HEK293 (cell line): ENCODE measurements at regions not wholly inside any gene's neighbourhood (a gene's known extent, or its start where the extent isn't known, plus 50 kb on each side); places are given as distances from the start of the nearest gene placed in this dataset.

Source experiments
- CTCF ChIA-PET: fragments of 350-600 bp; formaldehyde crosslinking; extraction: SDS; loops from one replicate; lab custom pipeline; 2021; ENCODE audit warnings: antibody characterized with exemption; lab: Yijun Ruan, JAX
- POLR2A ChIA-PET: fragments of 300-600 bp; formaldehyde crosslinking; extraction: SDS; loops from one replicate; lab custom pipeline; 2020; ENCODE audit warnings: antibody characterized with exemption, inconsistent platforms; lab: Yijun Ruan, JAX
- H3K27ac ChIP-seq: fragments of 200-500 bp; sonication (Bioruptor generic); 2 replicates; pipeline ENCODE4 v1.5.1; 2014; ENCODE audit warnings: low read depth, low read length, control low read depth, inconsistent platforms; ENCODE audit errors: extremely low read depth
- H3K36me3 ChIP-seq, 2 experiments: fragments of 200-500 bp in 1 of 2; sonication (Bioruptor generic) in 1 of 2; 1 replicate in 1 of 2; 2 replicates in 1 of 2; pipeline ENCODE4 v1.5.1; 2014 to 2017; ENCODE audit warnings: inconsistent platforms in 2 of 2, low read length in 2 of 2; ENCODE audit not compliant: control insufficient read depth in 2 of 2, insufficient read depth in 1 of 2
- H3K4me1 ChIP-seq: fragments of 200-500 bp; sonication (Bioruptor generic); 2 replicates; pipeline ENCODE4 v1.5.1; 2014; ENCODE audit warnings: mild to moderate bottlenecking, low read length, inconsistent platforms; ENCODE audit not compliant: control insufficient read depth, insufficient read depth
- H3K4me3 ChIP-seq: 2 replicates; pipeline ENCODE4 v1.5.1; 2011; ENCODE audit warnings: low read depth, mild to moderate bottlenecking, control low read depth, low read length, moderate library complexity
- H3K9me3 ChIP-seq: fragments of 200-500 bp; sonication (Bioruptor generic); 2 replicates; pipeline ENCODE4 v1.5.1; 2014; ENCODE audit warnings: low read depth, low read length, inconsistent platforms; ENCODE audit not compliant: control insufficient read depth, insufficient read depth
- GLI2 ChIP-seq: fragments of 450-650 bp; formaldehyde crosslinking; IDR thresholded peaks from 2 replicates; pipeline ENCODE4; 2017; ENCODE audit warnings: missing biosample characterization, missing genetic modification characterization, low read depth, borderline replicate concordance
- GLIS1 ChIP-seq: fragments of 450-650 bp; formaldehyde crosslinking; IDR thresholded peaks from 2 replicates; pipeline ENCODE4 v1.5.1; 2016; ENCODE audit warnings: missing biosample characterization, missing genetic modification characterization
- HOXD13 ChIP-seq: sonication (generic); formaldehyde crosslinking; IDR thresholded peaks from 2 replicates; pipeline ENCODE4 v1.8.0; 2022; ENCODE audit warnings: missing genetic modification reagents, borderline replicate concordance
- KLF8 ChIP-seq: fragments of 450-650 bp; formaldehyde crosslinking; IDR thresholded peaks from 2 replicates; pipeline ENCODE4 v1.5.1; 2016; ENCODE audit warnings: missing biosample characterization, missing genetic modification characterization
- PRDM6 ChIP-seq: fragments of 450-650 bp; formaldehyde crosslinking; IDR thresholded peaks from 2 replicates; pipeline ENCODE4 v1.5.1; 2017; ENCODE audit warnings: missing biosample characterization, missing genetic modification characterization
- RBAK ChIP-seq: fragments of 450-650 bp; formaldehyde crosslinking; IDR thresholded peaks from 2 replicates; pipeline ENCODE4 v1.5.1; 2016; ENCODE audit warnings: missing biosample characterization, missing genetic modification characterization
- REPIN1 ChIP-seq: fragments of 450-650 bp; formaldehyde crosslinking; IDR thresholded peaks from 2 replicates; pipeline ENCODE4 v1.5.1; 2017; ENCODE audit warnings: missing biosample characterization, missing genetic modification characterization, low read depth
- ZBTB1 ChIP-seq: fragments of 450-650 bp; formaldehyde crosslinking; IDR thresholded peaks from 2 replicates; pipeline ENCODE4 v1.5.1; 2016; ENCODE audit warnings: missing biosample characterization, missing genetic modification characterization
- ZBTB49 ChIP-seq: fragments of 450-650 bp; formaldehyde crosslinking; IDR thresholded peaks from 2 replicates; pipeline ENCODE4 v1.5.1; 2016; ENCODE audit warnings: missing biosample characterization, missing genetic modification characterization, low read depth
- ZFHX2 ChIP-seq: fragments of 450-650 bp; formaldehyde crosslinking; conservative IDR thresholded peaks from 2 replicates; pipeline ENCODE4 v1.5.1; 2016; ENCODE audit warnings: missing biosample characterization, missing genetic modification characterization
- ZFP41 ChIP-seq: fragments of 450-650 bp; formaldehyde crosslinking; IDR thresholded peaks from 2 replicates; pipeline ENCODE4 v1.5.1; 2016; ENCODE audit warnings: missing biosample characterization, missing genetic modification characterization, borderline replicate concordance
- ZNF10 ChIP-seq: fragments of 450-650 bp; formaldehyde crosslinking; IDR thresholded peaks from 2 replicates; pipeline ENCODE4 v1.5.1; 2017; ENCODE audit warnings: missing biosample characterization, missing genetic modification characterization
- ZNF133 ChIP-seq: fragments of 450-650 bp; formaldehyde crosslinking; IDR thresholded peaks from 2 replicates; pipeline ENCODE4 v1.5.1; 2016; ENCODE audit warnings: missing biosample characterization, missing genetic modification characterization
- ZNF140 ChIP-seq: fragments of 450-650 bp; formaldehyde crosslinking; IDR thresholded peaks from 2 replicates; pipeline ENCODE4 v1.5.1; 2016; ENCODE audit warnings: missing biosample characterization, missing genetic modification characterization
- ZNF341 ChIP-seq: fragments of 450-650 bp; formaldehyde crosslinking; IDR thresholded peaks from 2 replicates; pipeline ENCODE4; 2016; ENCODE audit warnings: low read depth, missing biosample characterization, missing genetic modification characterization
- ZNF426 ChIP-seq: fragments of 450-650 bp; formaldehyde crosslinking; IDR thresholded peaks from 2 replicates; pipeline ENCODE4 v1.5.1; 2017; ENCODE audit warnings: missing biosample characterization, missing genetic modification characterization, mild to moderate bottlenecking, inconsistent platforms, moderate library complexity
- ZNF433 ChIP-seq: fragments of 450-650 bp; formaldehyde crosslinking; IDR thresholded peaks from 2 replicates; pipeline ENCODE4 v1.5.1; 2016; ENCODE audit warnings: missing biosample characterization, missing genetic modification characterization, low read depth
- ZNF529 ChIP-seq: fragments of 450-650 bp; formaldehyde crosslinking; IDR thresholded peaks from 2 replicates; pipeline ENCODE4 v1.5.1; 2017; ENCODE audit warnings: missing genetic modification characterization, missing biosample characterization; ENCODE audit not compliant: insufficient replicate concordance
- ZNF645 ChIP-seq: fragments of 450-650 bp; formaldehyde crosslinking; IDR thresholded peaks from 2 replicates; pipeline ENCODE4; 2016; ENCODE audit warnings: missing biosample characterization, missing genetic modification characterization
- ZNF76 ChIP-seq: fragments of 450-650 bp; formaldehyde crosslinking; IDR thresholded peaks from 2 replicates; pipeline ENCODE4; 2016; ENCODE audit warnings: low read depth, missing biosample characterization, missing genetic modification characterization, borderline replicate concordance
- ZNF837 ChIP-seq: fragments of 450-650 bp; formaldehyde crosslinking; IDR thresholded peaks from 2 replicates; pipeline ENCODE4 v1.5.1; 2016; ENCODE audit warnings: missing biosample characterization, missing genetic modification characterization
- ZSCAN30 ChIP-seq: fragments of 450-650 bp; IDR thresholded peaks from 2 replicates; pipeline ENCODE4 v1.5.1; 2018; ENCODE audit warnings: missing biosample characterization, mild to moderate bottlenecking, missing genetic modification characterization, moderate library complexity

GRCh38 chr10:89916468-89917215 is 215.3 kb downstream of the KIF20B start (continued):
- TF ChIP-seq PRDM6 (tag by site-specific recombination): no peak
- no peak for TF ChIP-seq ZNF10 (tag by site-specific recombination)
- no peak for TF ChIP-seq ZNF433
- no peak for TF ChIP-seq ZBTB1

GRCh38 chr10:89921403-89921802 is 220.0 kb downstream of the KIF20B start:
- H3K36me3 ChIP-seq: no peaks in the 10 kb centered on the region
- no peak overlapping the region for H3K4me3 ChIP-seq
- ChIA-PET CTCF (no interaction called here), POLR2A (no interaction called here)
- TF ChIP-seq ZNF140: no peak
- no peak for TF ChIP-seq ZNF529 (tag by site-specific recombination)
- no peak for TF ChIP-seq ZNF837 (tag by site-specific recombination)
- TF ChIP-seq HOXD13 (CRISPR knock-in tag): no peak
- TF ChIP-seq ZNF10 (tag by site-specific recombination): no peak
- TF ChIP-seq ZSCAN30: no peak
- no peak for TF ChIP-seq ZFP41 (tag by site-specific recombination)
- no peak for TF ChIP-seq ZFHX2 (tag by site-specific recombination)
- TF ChIP-seq GLIS1: no peak
- TF ChIP-seq ZNF133: no peak
- TF ChIP-seq RBAK (tag by site-specific recombination): no peak
- no peak for TF ChIP-seq ZNF341 (tag by site-specific recombination)
- no peak for TF ChIP-seq ZNF426 (tag by site-specific recombination)
- no peak for TF ChIP-seq GLI2 (tag by site-specific recombination)
- no peak for TF ChIP-seq REPIN1 (tag by site-specific recombination)
- no peak for TF ChIP-seq PRDM6 (tag by site-specific recombination)
- TF ChIP-seq ZNF645 (tag by site-specific recombination): no peak
- no peak for TF ChIP-seq ZNF76 (tag by site-specific recombination)
- no peak for TF ChIP-seq ZBTB49 (tag by site-specific recombination)
- no peak for TF ChIP-seq KLF8
- H3K9me3 ChIP-seq: no peaks in the 10 kb centered on the region
- no peak overlapping the region for H3K27ac ChIP-seq
- no peaks in the 10 kb centered on the region for H3K4me1 ChIP-seq
